K562 (cell line): ENCODE measurements at regions not wholly inside any gene's neighbourhood (a gene's known extent, or its start where the extent isn't known, plus 50 kb on each side); places are given as distances from the start of the nearest gene placed in this dataset.

Experiments
- CBX8 ChIP-seq: fragments of 200-600 bp; sonication (generic); IDR thresholded peaks from 2 replicates; pipeline ENCODE4 v1.6.1; 2012; ENCODE audit warnings: borderline replicate concordance, mixed run types, low read depth, mild to moderate bottlenecking, moderate library complexity, mixed read lengths, low read length, control low read depth, inconsistent platforms; ENCODE audit not compliant: poor library complexity, severe bottlenecking; ENCODE audit errors: extremely low read depth
- NCOR1 ChIP-seq: fragments of 450-650 bp; IDR thresholded peaks from 2 replicates; pipeline ENCODE4 v1.6.1; 2016; ENCODE audit warnings: mild to moderate bottlenecking, moderate library complexity
- NFIC ChIP-seq: fragments of 450-650 bp; IDR thresholded peaks from 2 replicates; pipeline ENCODE4 v1.6.1; 2017; ENCODE audit warnings: mild to moderate bottlenecking, inconsistent platforms
- SP1 ChIP-seq: sonication (generic); formaldehyde crosslinking; IDR thresholded peaks from 2 replicates; pipeline ENCODE4 v1.8.1; 2022; ENCODE audit warnings: mild to moderate bottlenecking, missing genetic modification reagents
- SRF ChIP-seq, 2 experiments: fragments of 250-450, 450-650 bp in 1 of 2; sonication (Bioruptor Pico) in 1 of 2; sonication (generic) in 1 of 2; formaldehyde crosslinking; IDR thresholded peaks; 2 replicates each; pipeline versions ENCODE4 v1.5.0 to v1.5.1; 2020 to 2022; ENCODE audit warnings: mild to moderate bottlenecking in 1 of 2, missing genetic modification reagents in 1 of 2
- ZC3H4 ChIP-seq: sonication (generic); formaldehyde crosslinking; IDR thresholded peaks from 2 replicates; pipeline ENCODE4 v1.9.0; 2021; ENCODE audit warnings: missing genetic modification reagents, borderline replicate concordance
- ZKSCAN1 ChIP-seq: fragments of 150-350 bp; IDR thresholded peaks from 2 replicates; pipeline ENCODE4 v1.6.1; 2016; ENCODE audit warnings: low read depth, low read length
- ZNF274 ChIP-seq: IDR thresholded peaks from 2 replicates; pipeline ENCODE4 v1.6.1; 2011; ENCODE audit warnings: low read depth, mild to moderate bottlenecking, low read length, moderate library complexity, borderline replicate concordance
- TF ChIP-seq, protein P1 (sequence below): sonication (generic); formaldehyde crosslinking; IDR thresholded peaks from 2 replicates; pipeline ENCODE4 v1.5.0; 2020; ENCODE audit warnings: missing genetic modification reagents

- no peak for TF ChIP-seq SRF (CRISPR knock-in tag; IDR thresholded peaks at IDR 0.05)
- TF ChIP-seq, protein P1, sequence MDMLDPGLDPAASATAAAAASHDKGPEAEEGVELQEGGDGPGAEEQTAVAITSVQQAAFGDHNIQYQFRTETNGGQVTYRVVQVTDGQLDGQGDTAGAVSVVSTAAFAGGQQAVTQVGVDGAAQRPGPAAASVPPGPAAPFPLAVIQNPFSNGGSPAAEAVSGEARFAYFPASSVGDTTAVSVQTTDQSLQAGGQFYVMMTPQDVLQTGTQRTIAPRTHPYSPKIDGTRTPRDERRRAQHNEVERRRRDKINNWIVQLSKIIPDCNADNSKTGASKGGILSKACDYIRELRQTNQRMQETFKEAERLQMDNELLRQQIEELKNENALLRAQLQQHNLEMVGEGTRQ (CRISPR knock-in tag) = no peak
- TF ChIP-seq SP1 = no peak
- no peak for TF ChIP-seq ZNF274
- TF ChIP-seq CBX8 = no peak
- TF ChIP-seq ZC3H4 (CRISPR knock-in tag) = no peak
- no peak for TF ChIP-seq NFIC
- no peak for TF ChIP-seq NCOR1
- TF ChIP-seq ZKSCAN1 = no peak
These were observed 87.1 kb upstream of the PAX2 start for GRCh38 chr10:100658269-100658668.
